T-helper 1 cell treated with Interleukin-12 subunit alpha and Interleukin-12 subunit beta and Interleukin-4 antibody, amounts not matched to agents 30 ng/mL and 1 ng/mL, for 36 hours (primary cell): ENCODE measurements at regions not wholly inside any gene's neighbourhood (a gene's known extent, or its start where the extent isn't known, plus 50 kb on each side); places are given as distances from the start of the nearest gene placed in this dataset.

Source experiments
- intact Hi-C: fragments of 100-400 bp; cut with micrococcal nuclease; formaldehyde crosslinking; loops from one replicate; pipeline ENCODE4 v1.15.1; 2024

- intact Hi-C loops: no loop called here
These were observed 539.2 kb downstream of the REEP3 start for GRCh38 chr10:64060389-64060788.

- intact Hi-C loops: no loop called here
These were observed 541.6 kb downstream of the REEP3 start for GRCh38 chr10:64062793-64063192.

- intact Hi-C loops: no loop called here
These were observed 545.9 kb downstream of the REEP3 start for GRCh38 chr10:64067009-64067606.

- intact Hi-C loops: no loop called here
These were observed 546.7 kb downstream of the REEP3 start for GRCh38 chr10:64067859-64068258.

GRCh38 chr10:64070241-64070640 is 549.0 kb downstream of the REEP3 start:
- intact Hi-C loops: no loop called here

GRCh38 chr10:64071218-64071617 is 550.0 kb downstream of the REEP3 start:
- intact Hi-C loops: no loop called here

- intact Hi-C loops: no loop called here
These were observed 554.4 kb downstream of the REEP3 start for GRCh38 chr10:64075604-64076003.

GRCh38 chr10:64076322-64076940 is 555.2 kb downstream of the REEP3 start:
- intact Hi-C loops: no loop called here

- intact Hi-C loops: no loop called here
These were observed 558.1 kb downstream of the REEP3 start for GRCh38 chr10:64079341-64079740.

GRCh38 chr10:64080071-64080470 is 558.9 kb downstream of the REEP3 start:
- intact Hi-C loops: no loop called here

- intact Hi-C loops: no loop called here
These were observed 560.8 kb downstream of the REEP3 start for GRCh38 chr10:64081947-64082482.

GRCh38 chr10:64086083-64086767 is 565.0 kb downstream of the REEP3 start:
- intact Hi-C loops: no loop called here

- intact Hi-C loops: no loop called here
These were observed 568.4 kb downstream of the REEP3 start for GRCh38 chr10:64089648-64090047.

- intact Hi-C loops: no loop called here
These were observed 569.7 kb downstream of the REEP3 start for GRCh38 chr10:64090865-64091264.

- intact Hi-C loops: no loop called here
These were observed 570.7 kb downstream of the REEP3 start for GRCh38 chr10:64091897-64092296.

- intact Hi-C loops: no loop called here
These were observed 572.1 kb downstream of the REEP3 start for GRCh38 chr10:64093304-64093703.

GRCh38 chr10:64093946-64094535 is 572.8 kb downstream of the REEP3 start:
- intact Hi-C loops: no loop called here

GRCh38 chr10:64096941-64097340 is 575.7 kb downstream of the REEP3 start:
- intact Hi-C loops: no loop called here

- intact Hi-C loops: no loop called here
These were observed 576.4 kb downstream of the REEP3 start for GRCh38 chr10:64097391-64098122.

GRCh38 chr10:64098994-64099393 is 577.8 kb downstream of the REEP3 start:
- intact Hi-C loops: no loop called here

- intact Hi-C loops: no loop called here
These were observed 580.5 kb downstream of the REEP3 start for GRCh38 chr10:64101606-64102263.
